GM23338 (cell line): ENCODE measurements at regions not wholly inside any gene's neighbourhood (a gene's known extent, or its start where the extent isn't known, plus 50 kb on each side); places are given as distances from the start of the nearest gene placed in this dataset.

ENCODE experiments used
- ATAC-seq: fragments of 200-7000 bp; cut with Tn5 transposase; 3 replicates; pipeline ENCODE4 v1.9.1; 2020
- DNase-seq: peaks from one replicate; pipeline ENCODE4 v3.0.0-alpha.2; 2015; ENCODE audit warnings: low spot score
- H2AFZ ChIP-seq: fragments of 200-600 bp; sonication (generic); 2 replicates; pipeline ENCODE4 v1.8.0; 2016; ENCODE audit warnings: antibody characterized with exemption, mild to moderate bottlenecking, moderate library complexity
- H3F3A ChIP-seq: fragments of 200-600 bp; sonication (generic); replicated peaks from 2 replicates; pipeline ENCODE4 v1.8.0; 2017; ENCODE audit warnings: antibody characterized with exemption, mixed run types, low read depth
- H3K27ac ChIP-seq: fragments of 200-600 bp; sonication (generic); 2 replicates; pipeline ENCODE4 v1.6.1; 2016; ENCODE audit warnings: low read depth
- H3K27me3 ChIP-seq: fragments of 200-600 bp; sonication (generic); 2 replicates; pipeline ENCODE4 v1.8.0; 2016; ENCODE audit warnings: mild to moderate bottlenecking, mixed run types, moderate library complexity; ENCODE audit not compliant: insufficient read depth
- H3K36me3 ChIP-seq: fragments of 200-600 bp; sonication (generic); 2 replicates; pipeline ENCODE4 v1.8.0; 2016; ENCODE audit warnings: mild to moderate bottlenecking; ENCODE audit not compliant: insufficient read depth
- H3K4me1 ChIP-seq: fragments of 200-600 bp; sonication (generic); 2 replicates; pipeline ENCODE4 v1.8.0; 2016; ENCODE audit warnings: mild to moderate bottlenecking, moderate library complexity; ENCODE audit not compliant: insufficient read depth
- H3K4me2 ChIP-seq: fragments of 200-600 bp; sonication (generic); 2 replicates; pipeline ENCODE4 v1.7.1; 2017; ENCODE audit warnings: mixed run types
- H3K4me3 ChIP-seq: fragments of 200-600 bp; sonication (generic); 2 replicates; pipeline ENCODE4 v1.6.1; 2016; ENCODE audit warnings: mixed run types
- H3K79me2 ChIP-seq: fragments of 200-600 bp; sonication (generic); replicated peaks from 2 replicates; pipeline ENCODE4 v1.8.0; 2017; ENCODE audit warnings: mild to moderate bottlenecking; ENCODE audit not compliant: insufficient read depth
- H3K9me2 ChIP-seq: fragments of 200-600 bp; sonication (generic); 2 replicates; pipeline ENCODE4 v1.8.0; 2017; ENCODE audit not compliant: insufficient read depth
- H4K20me1 ChIP-seq: fragments of 200-600 bp; sonication (generic); replicated peaks from 2 replicates; pipeline ENCODE4 v1.8.0; 2017; ENCODE audit warnings: mild to moderate bottlenecking; ENCODE audit not compliant: insufficient read depth
- H3K27ac Mint-ChIP-seq: 2 replicates; pipeline ENCODE4 v1.8.0; 2020; ENCODE audit warnings: inconsistent platforms, mild to moderate bottlenecking, moderate library complexity, mixed read lengths
- H3K27me3 Mint-ChIP-seq: 3 replicates; pipeline ENCODE4 v1.8.0; 2022; ENCODE audit warnings: low read depth, mild to moderate bottlenecking, moderate library complexity, mixed read lengths, inconsistent platforms; ENCODE audit not compliant: insufficient read depth, poor library complexity
- H3K36me3 Mint-ChIP-seq: 3 replicates; pipeline ENCODE4 v1.8.0; 2021; ENCODE audit warnings: low read depth, mild to moderate bottlenecking, inconsistent platforms, moderate library complexity, mixed read lengths
- H3K4me1 Mint-ChIP-seq: 3 replicates; pipeline ENCODE4 v1.8.0; 2020; ENCODE audit warnings: mild to moderate bottlenecking, inconsistent platforms, mixed read lengths
- H3K4me3 Mint-ChIP-seq: 3 replicates; pipeline ENCODE4 v1.8.0; 2021; ENCODE audit warnings: moderate library complexity, mild to moderate bottlenecking, inconsistent platforms, mixed read lengths
- H3K9me3 Mint-ChIP-seq: 3 replicates; pipeline ENCODE4 v1.8.0; 2020; ENCODE audit warnings: moderate library complexity, mild to moderate bottlenecking, inconsistent platforms, mixed read lengths
- CREB1 ChIP-seq: fragments of 250-450 bp; sonication (Bioruptor Pico); IDR thresholded peaks from 2 replicates; pipeline ENCODE4 v1.5.0; 2020; ENCODE audit warnings: low read depth, mild to moderate bottlenecking, moderate library complexity
- EZH2phosphoT487 ChIP-seq: fragments of 200-600 bp; sonication (generic); IDR thresholded peaks from one replicate; pipeline ENCODE4 v1.8.1; 2018; ENCODE audit warnings: antibody characterized with exemption; ENCODE audit not compliant: unreplicated experiment
- JUNB ChIP-seq: IDR thresholded peaks from one replicate; pipeline ENCODE4 v1.6.1; 2016; ENCODE audit warnings: antibody characterized with exemption; ENCODE audit not compliant: unreplicated experiment
- NANOG ChIP-seq: IDR thresholded peaks from 2 replicates; pipeline ENCODE4 v1.6.1; 2016; ENCODE audit warnings: antibody characterized with exemption, borderline replicate concordance
- POLR2AphosphoS5 ChIP-seq: IDR thresholded peaks from 2 replicates; pipeline ENCODE4 v1.6.1; 2016; ENCODE audit warnings: antibody characterized with exemption, low read depth
- ZNF114 ChIP-seq: fragments of 250-450 bp; sonication (Bioruptor Pico); IDR thresholded peaks from 2 replicates; pipeline ENCODE4 v1.5.0; 2020; ENCODE audit warnings: mild to moderate bottlenecking, moderate library complexity
- ZNF331 ChIP-seq: fragments of 250-450 bp; sonication (Bioruptor Pico); IDR thresholded peaks from 2 replicates; pipeline ENCODE4 v1.5.0; 2020; ENCODE audit warnings: low read depth, mild to moderate bottlenecking, moderate library complexity
- TF ChIP-seq, protein P1 (sequence below): IDR thresholded peaks from one replicate; pipeline ENCODE4 v1.6.1; 2018; ENCODE audit warnings: antibody characterized with exemption; ENCODE audit not compliant: unreplicated experiment
- TF ChIP-seq, protein P2 (sequence below), 2 experiments: fragments of 200-600 bp in 1 of 2; sonication (generic) in 1 of 2; conservative IDR thresholded peaks; 2 replicates each; pipeline versions ENCODE4 v1.5.1 to v1.6.1; 2016 to 2017; ENCODE audit warnings: antibody characterized with exemption in 2 of 2, low read depth in 2 of 2, mild to moderate bottlenecking in 2 of 2, moderate library complexity in 1 of 2
- TF ChIP-seq, protein P3 (sequence below): fragments of 250-450 bp; sonication (Bioruptor Pico); IDR thresholded peaks from 2 replicates; pipeline ENCODE4 v1.5.0; 2020; ENCODE audit warnings: mild to moderate bottlenecking, moderate library complexity

DNA sequence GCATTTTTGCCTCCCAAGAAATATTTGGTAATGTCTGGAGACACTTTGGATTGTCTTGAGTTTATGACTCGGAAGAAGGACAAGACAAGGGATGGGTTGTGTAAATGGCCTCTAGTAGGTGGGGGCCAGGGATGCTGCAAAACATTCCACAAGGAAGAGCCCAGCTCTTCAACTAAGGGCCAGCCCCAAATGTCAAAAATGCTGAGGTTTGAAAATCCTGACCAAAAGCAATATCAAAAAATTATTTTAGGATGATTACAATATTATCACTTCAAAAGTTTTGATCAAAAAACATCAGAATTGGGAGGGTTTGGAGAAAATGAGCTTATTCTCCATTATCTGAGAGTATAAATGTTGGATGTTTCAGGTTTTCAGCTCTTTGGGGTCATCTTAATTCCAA, 248.9 kb upstream of the SLC24A2 start (continued):
- TF ChIP-seq, protein P1, sequence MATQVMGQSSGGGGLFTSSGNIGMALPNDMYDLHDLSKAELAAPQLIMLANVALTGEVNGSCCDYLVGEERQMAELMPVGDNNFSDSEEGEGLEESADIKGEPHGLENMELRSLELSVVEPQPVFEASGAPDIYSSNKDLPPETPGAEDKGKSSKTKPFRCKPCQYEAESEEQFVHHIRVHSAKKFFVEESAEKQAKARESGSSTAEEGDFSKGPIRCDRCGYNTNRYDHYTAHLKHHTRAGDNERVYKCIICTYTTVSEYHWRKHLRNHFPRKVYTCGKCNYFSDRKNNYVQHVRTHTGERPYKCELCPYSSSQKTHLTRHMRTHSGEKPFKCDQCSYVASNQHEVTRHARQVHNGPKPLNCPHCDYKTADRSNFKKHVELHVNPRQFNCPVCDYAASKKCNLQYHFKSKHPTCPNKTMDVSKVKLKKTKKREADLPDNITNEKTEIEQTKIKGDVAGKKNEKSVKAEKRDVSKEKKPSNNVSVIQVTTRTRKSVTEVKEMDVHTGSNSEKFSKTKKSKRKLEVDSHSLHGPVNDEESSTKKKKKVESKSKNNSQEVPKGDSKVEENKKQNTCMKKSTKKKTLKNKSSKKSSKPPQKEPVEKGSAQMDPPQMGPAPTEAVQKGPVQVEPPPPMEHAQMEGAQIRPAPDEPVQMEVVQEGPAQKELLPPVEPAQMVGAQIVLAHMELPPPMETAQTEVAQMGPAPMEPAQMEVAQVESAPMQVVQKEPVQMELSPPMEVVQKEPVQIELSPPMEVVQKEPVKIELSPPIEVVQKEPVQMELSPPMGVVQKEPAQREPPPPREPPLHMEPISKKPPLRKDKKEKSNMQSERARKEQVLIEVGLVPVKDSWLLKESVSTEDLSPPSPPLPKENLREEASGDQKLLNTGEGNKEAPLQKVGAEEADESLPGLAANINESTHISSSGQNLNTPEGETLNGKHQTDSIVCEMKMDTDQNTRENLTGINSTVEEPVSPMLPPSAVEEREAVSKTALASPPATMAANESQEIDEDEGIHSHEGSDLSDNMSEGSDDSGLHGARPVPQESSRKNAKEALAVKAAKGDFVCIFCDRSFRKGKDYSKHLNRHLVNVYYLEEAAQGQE = no peak
- TF ChIP-seq POLR2AphosphoS5 = no peak
- no peak for TF ChIP-seq EZH2phosphoT487
- no peak for TF ChIP-seq JUNB

DNA sequence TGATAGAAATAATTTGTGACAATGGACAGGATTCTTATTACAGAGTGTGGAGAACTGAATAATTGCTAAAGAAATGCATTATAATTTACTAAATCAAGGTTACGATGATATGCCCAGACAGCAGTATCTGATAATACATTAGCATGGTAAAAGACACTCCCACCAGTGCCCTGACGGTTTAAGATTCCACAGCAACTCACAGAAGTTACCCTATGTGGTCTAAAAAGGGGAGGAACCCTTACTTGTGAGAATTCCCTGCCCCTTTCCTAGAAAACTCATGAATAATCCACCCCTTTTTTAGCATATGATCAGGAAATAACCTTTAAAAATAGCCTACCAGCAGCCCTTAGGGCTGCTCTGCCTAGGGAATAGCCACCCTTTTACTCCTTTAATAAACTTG, 244.7 kb upstream of the SLC24A2 start:
- no peaks in the 10 kb centered on the region for H3K9me3 Mint-ChIP-seq
- Histone ChIP-seq H2AFZ (no peak overlapping the region), H3K4me1 (0 out of 2 replicates have a peak, but pooled peaks cover 7% of the 10 kb centered on the region), H3K9me2 (no peaks in the 10 kb centered on the region), H3K79me2 (no peaks in the 10 kb centered on the region), H3F3A (no peaks in the 10 kb centered on the region), H3K27me3 (no peaks in the 10 kb centered on the region), H3K4me2 (no peak overlapping the region), H3K4me3 (no peak overlapping the region), H4K20me1 (no peaks in the 10 kb centered on the region), H3K27ac (no peak overlapping the region), H3K36me3 (no peaks in the 10 kb centered on the region)
- DNase-seq (no peak), ATAC-seq (no peak)
- H3K27ac Mint-ChIP-seq = 0 out of 2 replicates have a peak overlapping the region, but pooled peaks have one; percentile 5
- no peaks in the 10 kb centered on the region for H3K27me3 Mint-ChIP-seq
- H3K36me3 Mint-ChIP-seq = no peaks in the 10 kb centered on the region
- H3K4me3 Mint-ChIP-seq = no peak overlapping the region
- H3K4me1 Mint-ChIP-seq = peaks cover 22% of the 10 kb centered on the region
- no peak for TF ChIP-seq CREB1 (CRISPR knock-in tag)
- TF ChIP-seq, protein P1 = no peak
- TF ChIP-seq ZNF114 (CRISPR knock-in tag) = no peak
- TF ChIP-seq EZH2phosphoT487 = no peak
- TF ChIP-seq NANOG = no peak
- no peak for TF ChIP-seq JUNB
- TF ChIP-seq, protein P2, sequence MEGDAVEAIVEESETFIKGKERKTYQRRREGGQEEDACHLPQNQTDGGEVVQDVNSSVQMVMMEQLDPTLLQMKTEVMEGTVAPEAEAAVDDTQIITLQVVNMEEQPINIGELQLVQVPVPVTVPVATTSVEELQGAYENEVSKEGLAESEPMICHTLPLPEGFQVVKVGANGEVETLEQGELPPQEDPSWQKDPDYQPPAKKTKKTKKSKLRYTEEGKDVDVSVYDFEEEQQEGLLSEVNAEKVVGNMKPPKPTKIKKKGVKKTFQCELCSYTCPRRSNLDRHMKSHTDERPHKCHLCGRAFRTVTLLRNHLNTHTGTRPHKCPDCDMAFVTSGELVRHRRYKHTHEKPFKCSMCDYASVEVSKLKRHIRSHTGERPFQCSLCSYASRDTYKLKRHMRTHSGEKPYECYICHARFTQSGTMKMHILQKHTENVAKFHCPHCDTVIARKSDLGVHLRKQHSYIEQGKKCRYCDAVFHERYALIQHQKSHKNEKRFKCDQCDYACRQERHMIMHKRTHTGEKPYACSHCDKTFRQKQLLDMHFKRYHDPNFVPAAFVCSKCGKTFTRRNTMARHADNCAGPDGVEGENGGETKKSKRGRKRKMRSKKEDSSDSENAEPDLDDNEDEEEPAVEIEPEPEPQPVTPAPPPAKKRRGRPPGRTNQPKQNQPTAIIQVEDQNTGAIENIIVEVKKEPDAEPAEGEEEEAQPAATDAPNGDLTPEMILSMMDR (conservative IDR thresholded peaks at IDR 0.05; ENCODE audit: low read depth in 2 of 2) = no peak
- no peak for TF ChIP-seq POLR2AphosphoS5
- TF ChIP-seq, protein P3, sequence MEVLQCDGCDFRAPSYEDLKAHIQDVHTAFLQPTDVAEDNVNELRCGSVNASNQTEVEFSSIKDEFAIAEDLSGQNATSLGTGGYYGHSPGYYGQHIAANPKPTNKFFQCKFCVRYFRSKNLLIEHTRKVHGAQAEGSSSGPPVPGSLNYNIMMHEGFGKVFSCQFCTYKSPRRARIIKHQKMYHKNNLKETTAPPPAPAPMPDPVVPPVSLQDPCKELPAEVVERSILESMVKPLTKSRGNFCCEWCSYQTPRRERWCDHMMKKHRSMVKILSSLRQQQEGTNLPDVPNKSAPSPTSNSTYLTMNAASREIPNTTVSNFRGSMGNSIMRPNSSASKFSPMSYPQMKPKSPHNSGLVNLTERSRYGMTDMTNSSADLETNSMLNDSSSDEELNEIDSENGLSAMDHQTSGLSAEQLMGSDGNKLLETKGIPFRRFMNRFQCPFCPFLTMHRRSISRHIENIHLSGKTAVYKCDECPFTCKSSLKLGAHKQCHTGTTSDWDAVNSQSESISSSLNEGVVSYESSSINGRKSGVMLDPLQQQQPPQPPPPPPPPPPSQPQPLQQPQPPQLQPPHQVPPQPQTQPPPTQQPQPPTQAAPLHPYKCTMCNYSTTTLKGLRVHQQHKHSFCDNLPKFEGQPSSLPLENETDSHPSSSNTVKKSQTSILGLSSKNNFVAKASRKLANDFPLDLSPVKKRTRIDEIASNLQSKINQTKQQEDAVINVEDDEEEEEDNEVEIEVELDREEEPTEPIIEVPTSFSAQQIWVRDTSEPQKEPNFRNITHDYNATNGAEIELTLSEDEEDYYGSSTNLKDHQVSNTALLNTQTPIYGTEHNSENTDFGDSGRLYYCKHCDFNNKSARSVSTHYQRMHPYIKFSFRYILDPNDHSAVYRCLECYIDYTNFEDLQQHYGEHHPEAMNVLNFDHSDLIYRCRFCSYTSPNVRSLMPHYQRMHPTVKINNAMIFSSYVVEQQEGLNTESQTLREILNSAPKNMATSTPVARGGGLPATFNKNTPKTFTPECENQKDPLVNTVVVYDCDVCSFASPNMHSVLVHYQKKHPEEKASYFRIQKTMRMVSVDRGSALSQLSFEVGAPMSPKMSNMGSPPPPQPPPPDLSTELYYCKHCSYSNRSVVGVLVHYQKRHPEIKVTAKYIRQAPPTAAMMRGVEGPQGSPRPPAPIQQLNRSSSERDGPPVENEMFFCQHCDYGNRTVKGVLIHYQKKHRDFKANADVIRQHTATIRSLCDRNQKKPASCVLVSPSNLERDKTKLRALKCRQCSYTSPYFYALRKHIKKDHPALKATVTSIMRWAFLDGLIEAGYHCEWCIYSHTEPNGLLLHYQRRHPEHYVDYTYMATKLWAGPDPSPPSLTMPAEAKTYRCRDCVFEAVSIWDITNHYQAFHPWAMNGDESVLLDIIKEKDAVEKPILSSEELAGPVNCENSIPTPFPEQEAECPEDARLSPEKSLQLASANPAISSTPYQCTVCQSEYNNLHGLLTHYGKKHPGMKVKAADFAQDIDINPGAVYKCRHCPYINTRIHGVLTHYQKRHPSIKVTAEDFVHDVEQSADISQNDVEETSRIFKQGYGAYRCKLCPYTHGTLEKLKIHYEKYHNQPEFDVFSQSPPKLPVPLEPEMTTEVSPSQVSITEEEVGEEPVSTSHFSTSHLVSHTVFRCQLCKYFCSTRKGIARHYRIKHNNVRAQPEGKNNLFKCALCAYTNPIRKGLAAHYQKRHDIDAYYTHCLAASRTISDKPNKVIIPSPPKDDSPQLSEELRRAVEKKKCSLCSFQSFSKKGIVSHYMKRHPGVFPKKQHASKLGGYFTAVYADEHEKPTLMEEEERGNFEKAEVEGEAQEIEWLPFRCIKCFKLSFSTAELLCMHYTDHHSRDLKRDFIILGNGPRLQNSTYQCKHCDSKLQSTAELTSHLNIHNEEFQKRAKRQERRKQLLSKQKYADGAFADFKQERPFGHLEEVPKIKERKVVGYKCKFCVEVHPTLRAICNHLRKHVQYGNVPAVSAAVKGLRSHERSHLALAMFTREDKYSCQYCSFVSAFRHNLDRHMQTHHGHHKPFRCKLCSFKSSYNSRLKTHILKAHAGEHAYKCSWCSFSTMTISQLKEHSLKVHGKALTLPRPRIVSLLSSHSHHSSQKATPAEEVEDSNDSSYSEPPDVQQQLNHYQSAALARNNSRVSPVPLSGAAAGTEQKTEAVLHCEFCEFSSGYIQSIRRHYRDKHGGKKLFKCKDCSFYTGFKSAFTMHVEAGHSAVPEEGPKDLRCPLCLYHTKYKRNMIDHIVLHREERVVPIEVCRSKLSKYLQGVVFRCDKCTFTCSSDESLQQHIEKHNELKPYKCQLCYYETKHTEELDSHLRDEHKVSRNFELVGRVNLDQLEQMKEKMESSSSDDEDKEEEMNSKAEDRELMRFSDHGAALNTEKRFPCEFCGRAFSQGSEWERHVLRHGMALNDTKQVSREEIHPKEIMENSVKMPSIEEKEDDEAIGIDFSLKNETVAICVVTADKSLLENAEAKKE (CRISPR knock-in tag) = no peak
- no peak for TF ChIP-seq ZNF331 (CRISPR knock-in tag)
